Caki2 (cell line): ENCODE measurements at regions not wholly inside any gene's neighbourhood (a gene's known extent, or its start where the extent isn't known, plus 50 kb on each side); places are given as distances from the start of the nearest gene placed in this dataset.
"Not testable (repeated sequence)": the region's sequence is repeated elsewhere in the genome, so short reads cannot be mapped to it uniquely, and the experiment has no call there.

Experiments used
- DNase-seq: peaks from one replicate; pipeline ENCODE4 v3.0.0-alpha.2; 2015; ENCODE audit warnings: low read depth
- in situ Hi-C: cut with HindIII; loops from 2 replicates; pipeline ENCODE4 v1.10.0; 2016; ENCODE audit warnings: low sequenced_read_pairs, low pct_unique_long_range_greater_than_20kb, mixed read lengths

GRCh38 chr10:91745090-91745831 lies 53.0 kb upstream of the TNKS2 start:
- no peak for DNase-seq
- in situ Hi-C loops: no loop called here

GRCh38 chr10:91743465-91743864 lies 54.8 kb upstream of the TNKS2 start:
- DNase-seq: no peak
- in situ Hi-C loops: no loop called here

GRCh38 chr10:91742229-91742628 lies 56.0 kb upstream of the TNKS2 start:
- in situ Hi-C loops: no loop called here
- no peak for DNase-seq

- no peak for DNase-seq
- in situ Hi-C loops: no loop called here
These were observed 56.9 kb upstream of the TNKS2 start for GRCh38 chr10:91741356-91741755.

GRCh38 chr10:91740353-91740924 lies 57.8 kb upstream of the TNKS2 start:
- in situ Hi-C loops: no loop called here
- DNase-seq: no peak

GRCh38 chr10:91732265-91732664 lies 66.0 kb upstream of the TNKS2 start:
- DNase-seq, in situ Hi-C loops: not testable (repeated sequence)

- DNase-seq, in situ Hi-C loops: not testable (repeated sequence)
These were observed 68.9 kb upstream of the TNKS2 start for GRCh38 chr10:91729339-91729738.

- no peak for DNase-seq
- in situ Hi-C loops: no loop called here
These were observed 71.9 kb upstream of the TNKS2 start for GRCh38 chr10:91726355-91726754.

- in situ Hi-C loops: no loop called here
- DNase-seq: no peak
These were observed 73.3 kb upstream of the TNKS2 start for GRCh38 chr10:91724933-91725332.

- peak; percentile 14 for DNase-seq
- in situ Hi-C loops: no loop called here
These were observed 80.7 kb upstream of the PPP1R3C start for GRCh38 chr10:91713461-91714072.

- in situ Hi-C loops: no loop called here
- no peak for DNase-seq
These were observed 79.2 kb upstream of the PPP1R3C start for GRCh38 chr10:91711885-91712680.

- peak; percentile 62 for DNase-seq
- in situ Hi-C loops: no loop called here
These were observed 76.5 kb upstream of the PPP1R3C start for GRCh38 chr10:91709394-91709798.

GRCh38 chr10:91708174-91708861 lies 75.4 kb upstream of the PPP1R3C start:
- in situ Hi-C loops: no loop called here
- DNase-seq: peak; percentile 80

- in situ Hi-C loops: no loop called here
- no peak for DNase-seq
These were observed 74.4 kb upstream of the PPP1R3C start for GRCh38 chr10:91707236-91707635.

- DNase-seq: no peak
- in situ Hi-C loops: no loop called here
These were observed 73.2 kb upstream of the PPP1R3C start for GRCh38 chr10:91705948-91706670.

- peak; percentile 54 for DNase-seq
- in situ Hi-C loops: no loop called here
These were observed 69.7 kb upstream of the PPP1R3C start for GRCh38 chr10:91702620-91703019.

- DNase-seq: no peak
- in situ Hi-C loops: no loop called here
These were observed 68.0 kb upstream of the PPP1R3C start for GRCh38 chr10:91700788-91701444.
